ENCODE measurements at regions not wholly inside any gene's neighbourhood (a gene's known extent, or its start where the extent isn't known, plus 50 kb on each side); places are given as distances from the start of the nearest gene placed in this dataset.

- no peak for DNase-seq
These were observed 445.5 kb downstream of the HAPSTR1 start for GRCh38 chr16:9536905-9537304.

GRCh38 chr16:9539346-9539745 is 447.9 kb downstream of the HAPSTR1 start:
- DNase-seq, result no peak

- DNase-seq, result no peak
These were observed 450.3 kb downstream of the HAPSTR1 start for GRCh38 chr16:9541723-9542122.

- DNase-seq, result no peak
These were observed 450.8 kb downstream of the HAPSTR1 start for GRCh38 chr16:9542165-9542755.

- no peak for DNase-seq
These were observed 454.3 kb downstream of the HAPSTR1 start for GRCh38 chr16:9545522-9546437.

GRCh38 chr16:9546438-9546786 is 455.0 kb downstream of the HAPSTR1 start:
- no peak for DNase-seq

- no peak for DNase-seq
These were observed 458.0 kb downstream of the HAPSTR1 start for GRCh38 chr16:9549487-9549886.

- DNase-seq, result no peak
These were observed 463.6 kb downstream of the HAPSTR1 start for GRCh38 chr16:9555051-9555450.

- no peak for DNase-seq
These were observed 465.7 kb downstream of the HAPSTR1 start for GRCh38 chr16:9556949-9557665.

- no peak for DNase-seq
These were observed 466.3 kb downstream of the HAPSTR1 start for GRCh38 chr16:9557713-9558112.

- DNase-seq, result no peak
These were observed 474.7 kb downstream of the HAPSTR1 start for GRCh38 chr16:9566099-9566498.

GRCh38 chr16:9567666-9568065 is 476.2 kb downstream of the HAPSTR1 start:
- DNase-seq, result no peak

GRCh38 chr16:9568261-9568660 is 476.8 kb downstream of the HAPSTR1 start:
- DNase-seq, result no peak

GRCh38 chr16:9570521-9570920 is 479.1 kb downstream of the HAPSTR1 start:
- no peak for DNase-seq

GRCh38 chr16:9578459-9578858 is 487.0 kb downstream of the HAPSTR1 start:
- DNase-seq, result no peak

- no peak for DNase-seq
These were observed 488.6 kb downstream of the HAPSTR1 start for GRCh38 chr16:9580025-9580424.

- no peak for DNase-seq
These were observed 502.0 kb downstream of the HAPSTR1 start for GRCh38 chr16:9593440-9593839.

GRCh38 chr16:9594047-9594446 is 502.6 kb downstream of the HAPSTR1 start:
- no peak for DNase-seq

- DNase-seq, result no peak
These were observed 503.5 kb downstream of the HAPSTR1 start for GRCh38 chr16:9594946-9595345.

GRCh38 chr16:9595393-9595792 is 503.9 kb downstream of the HAPSTR1 start:
- DNase-seq, result no peak

- DNase-seq, result no peak
These were observed 505.3 kb downstream of the HAPSTR1 start for GRCh38 chr16:9596788-9597187.

- no peak for DNase-seq
These were observed 506.7 kb downstream of the HAPSTR1 start for GRCh38 chr16:9597967-9598730.

- no peak for DNase-seq
These were observed 507.3 kb downstream of the HAPSTR1 start for GRCh38 chr16:9598731-9599083.

Measured in RPMI8226 (cell line).